SK-N-SH (cell line): ENCODE measurements at regions not wholly inside any gene's neighbourhood (a gene's known extent, or its start where the extent isn't known, plus 50 kb on each side); places are given as distances from the start of the nearest gene placed in this dataset.

Experiments
- CTCF ChIA-PET: fragments of 300-600, 350-600 bp; formaldehyde crosslinking; extraction: SDS; loops from one replicate; lab custom pipeline; 2021; lab: Yijun Ruan, JAX
- POLR2A ChIA-PET: fragments of 350-600 bp; sonication (Branson Sonifier 250); formaldehyde crosslinking; extraction: SDS; loops from one replicate; lab custom pipeline; 2020; ENCODE audit warnings: antibody characterized with exemption, inconsistent platforms; lab: Yijun Ruan, JAX
- DNase-seq: peaks from one replicate; pipeline ENCODE4 v3.0.0; 2012
- H2AFZ ChIP-seq: fragments of 200-600 bp; sonication (generic); 2 replicates; pipeline ENCODE4 v1.8.1; 2016; ENCODE audit warnings: antibody characterized with exemption, mild to moderate bottlenecking, low read depth
- H3F3A ChIP-seq: fragments of 200-600 bp; sonication (generic); replicated peaks from 2 replicates; pipeline ENCODE3; 2016; ENCODE audit warnings: antibody characterized with exemption, mild to moderate bottlenecking; ENCODE audit not compliant: insufficient read depth
- H3K27ac ChIP-seq, 2 experiments: fragments of 200-500 bp in 1 of 2; fragments of 200-600 bp in 1 of 2; sonication (Bioruptor generic) in 1 of 2; sonication (generic), shearing (Covaris generic) in 1 of 2; 2 replicates each; pipeline versions ENCODE4 v1.5.1 to v1.6.1; 2014 to 2016; ENCODE audit warnings: low read depth in 2 of 2, inconsistent platforms in 1 of 2, low read length in 1 of 2, mild to moderate bottlenecking in 1 of 2, mixed read lengths in 1 of 2
- H3K27me3 ChIP-seq: fragments of 200-600 bp; sonication (generic), shearing (Covaris generic); 2 replicates; pipeline ENCODE4 v1.6.1; 2016; ENCODE audit warnings: mixed run types; ENCODE audit not compliant: insufficient read depth
- H3K36me3 ChIP-seq, 2 experiments: fragments of 200-500 bp in 1 of 2; fragments of 200-600 bp in 1 of 2; sonication (Bioruptor generic) in 1 of 2; sonication (generic) in 1 of 2; replicated peaks in 1 of 2; 2 replicates each; pipeline versions ENCODE3 to v1.5.1; 2014 to 2016; ENCODE audit warnings: low read length in 1 of 2, mild to moderate bottlenecking in 1 of 2; ENCODE audit not compliant: insufficient read depth in 2 of 2, control insufficient read depth in 1 of 2
- H3K4me1 ChIP-seq, 2 experiments: fragments of 200-500 bp in 1 of 2; fragments of 200-600 bp in 1 of 2; sonication (Bioruptor generic) in 1 of 2; sonication (generic), shearing (Covaris generic) in 1 of 2; 2 replicates each; pipeline versions ENCODE4 v1.5.1 to v1.6.1; 2014 to 2016; ENCODE audit warnings: low read depth in 1 of 2, low read length in 1 of 2, mixed run types in 1 of 2; ENCODE audit not compliant: insufficient read depth in 2 of 2, control insufficient read depth in 1 of 2
- H3K4me2 ChIP-seq: fragments of 200-600 bp; sonication (generic), shearing (Covaris generic); 2 replicates; pipeline ENCODE4 v1.6.1; 2017; ENCODE audit warnings: mixed run types
- H3K4me3 ChIP-seq, 2 experiments: fragments of 200-500 bp in 1 of 2; fragments of 200-600 bp in 1 of 2; sonication (Bioruptor generic) in 1 of 2; sonication (generic), shearing (Covaris generic) in 1 of 2; 2 replicates each; pipeline versions ENCODE4 v1.5.1 to v1.8.1; 2014 to 2016; ENCODE audit warnings: low read depth in 2 of 2, inconsistent platforms in 1 of 2, low read length in 1 of 2, mild to moderate bottlenecking in 1 of 2, mixed read lengths in 1 of 2, moderate library complexity in 1 of 2
- H3K79me2 ChIP-seq: fragments of 200-600 bp; sonication (generic); 2 replicates; pipeline ENCODE4 v1.8.1; 2017; ENCODE audit warnings: mild to moderate bottlenecking; ENCODE audit not compliant: insufficient read depth
- H3K9ac ChIP-seq: fragments of 200-600 bp; sonication (generic); 2 replicates; pipeline ENCODE4 v1.6.1; 2017; ENCODE audit warnings: mixed run types
- H3K9me2 ChIP-seq: fragments of 200-600 bp; sonication (generic); 2 replicates; pipeline ENCODE4 v1.6.1; 2017; ENCODE audit warnings: mixed run types
- H3K9me3 ChIP-seq: fragments of 200-600 bp; sonication (generic); 2 replicates; pipeline ENCODE4 v1.6.1; 2017; ENCODE audit warnings: mixed run types, mild to moderate bottlenecking, moderate library complexity
- H4K20me1 ChIP-seq: fragments of 200-600 bp; sonication (generic); 2 replicates; pipeline ENCODE4 v1.6.1; 2017; ENCODE audit warnings: mild to moderate bottlenecking, mixed run types; ENCODE audit not compliant: insufficient read depth
- CHD2 ChIP-seq: fragments of 150-350 bp; IDR thresholded peaks from 2 replicates; pipeline ENCODE4 v1.6.1; 2018; ENCODE audit warnings: low read length; ENCODE audit not compliant: partially characterized antibody
- ELF1 ChIP-seq: IDR thresholded peaks from 2 replicates; pipeline ENCODE4 v1.4.0; 2012
- EP300 ChIP-seq, 2 experiments: IDR thresholded peaks; 2 replicates each; pipeline versions ENCODE4 v1.4.0 to v1.6.1; 2012; ENCODE audit warnings: borderline replicate concordance in 1 of 2, low read depth in 1 of 2, low read length in 1 of 2
- EZH2phosphoT487 ChIP-seq: fragments of 200-600 bp; sonication (generic); IDR thresholded peaks from 2 replicates; pipeline ENCODE4 v1.6.1; 2017; ENCODE audit warnings: low read depth, mixed run types, mild to moderate bottlenecking, antibody characterized with exemption, moderate library complexity, borderline replicate concordance
- FOSL2 ChIP-seq: IDR thresholded peaks from 2 replicates; pipeline ENCODE4 v1.4.0; 2012; ENCODE audit warnings: low read depth, mild to moderate bottlenecking, moderate library complexity, borderline replicate concordance
- FOXJ3 ChIP-seq: sonication (generic); formaldehyde crosslinking; IDR thresholded peaks from 2 replicates; pipeline ENCODE4 v1.5.1; 2020; ENCODE audit warnings: mild to moderate bottlenecking, missing genetic modification reagents
- GABPA ChIP-seq: IDR thresholded peaks from 2 replicates; pipeline ENCODE4 v1.4.0; 2012; ENCODE audit warnings: low read depth, mild to moderate bottlenecking
- GATA2 ChIP-seq: sonication (generic); formaldehyde crosslinking; IDR thresholded peaks from 2 replicates; pipeline ENCODE4 v1.5.0; 2020; ENCODE audit warnings: mild to moderate bottlenecking, missing genetic modification reagents
- IRF3 ChIP-seq: fragments of 150-350 bp; IDR thresholded peaks from 2 replicates; pipeline ENCODE4 v1.6.1; 2016; ENCODE audit warnings: mild to moderate bottlenecking, low read depth, low read length
- JUND ChIP-seq: IDR thresholded peaks from 2 replicates; pipeline ENCODE4 v1.4.0; 2012
- MEF2A ChIP-seq: IDR thresholded peaks from 2 replicates; pipeline ENCODE4 v1.4.0; 2012; ENCODE audit warnings: low read depth, borderline replicate concordance
- MXI1 ChIP-seq: IDR thresholded peaks from 2 replicates; pipeline ENCODE4 v1.6.1; 2012; ENCODE audit warnings: mild to moderate bottlenecking, low read depth, low read length, improper control_type of control experiment
- NRF1 ChIP-seq: IDR thresholded peaks from 2 replicates; pipeline ENCODE4 v1.6.1; 2012; ENCODE audit warnings: low read depth, mild to moderate bottlenecking, low read length
- RAD21 ChIP-seq: IDR thresholded peaks from 2 replicates; pipeline ENCODE4 v1.6.1; 2012; ENCODE audit warnings: mild to moderate bottlenecking, low read length
- RXRA ChIP-seq: IDR thresholded peaks from 2 replicates; pipeline ENCODE4 v1.4.0; 2012; ENCODE audit warnings: low read depth, mild to moderate bottlenecking, borderline replicate concordance
- TCF12 ChIP-seq: IDR thresholded peaks from 2 replicates; pipeline ENCODE4 v1.4.0; 2012
- USF1 ChIP-seq: IDR thresholded peaks from 2 replicates; pipeline ENCODE4 v1.4.0; 2012; ENCODE audit warnings: low read depth, borderline replicate concordance
- ZBTB33 ChIP-seq: IDR thresholded peaks from 2 replicates; pipeline ENCODE4 v1.4.0; 2012; ENCODE audit warnings: low read depth, borderline replicate concordance
- WGBS: methylation state at CpG from one replicate; pipeline ENCODE4 v1.1.6; 2017; ENCODE audit warnings: low lambda C conversion rate; 5-methylcytosine and 5-hydroxymethylcytosine counted together
- TF ChIP-seq, protein P1 (sequence below): fragments of 150-350 bp; IDR thresholded peaks from 2 replicates; pipeline ENCODE4 v1.6.1; 2017; ENCODE audit warnings: antibody characterized with exemption, low read length, low read depth, borderline replicate concordance
- TF ChIP-seq, protein P2 (sequence below): IDR thresholded peaks from 2 replicates; pipeline ENCODE4 v1.6.1; 2012; ENCODE audit warnings: mild to moderate bottlenecking, low read depth, low read length, moderate library complexity

GRCh38 chr18:23359421-23359820 is 93.7 kb upstream of the RIOK3 start:
- H2AFZ ChIP-seq: no peak overlapping the region
- no peaks in the 10 kb centered on the region for H3F3A ChIP-seq
- H3K4me1 ChIP-seq: peaks cover 0 to 10% of the 10 kb centered on the region in 2 experiments; a peak in 2 of 4 replicates
- no peaks in the 10 kb centered on the region for H3K36me3 ChIP-seq
- H3K9ac ChIP-seq: no peak overlapping the region
- CTCF ChIA-PET: interaction anchor here (1.0 to 1.3 kb wide), 2 partner anchors 20 to 228 kb away, joined by 3 to 4 read pairs; no protein-coding TSS in a partner anchor
- H4K20me1 ChIP-seq: no peaks in the 10 kb centered on the region
- TF ChIP-seq ZBTB33: no peak
- TF ChIP-seq MEF2A: no peak
- TF ChIP-seq EZH2phosphoT487: no peak
- TF ChIP-seq JUND: no peak
- no peak for TF ChIP-seq USF1
- TF ChIP-seq RAD21: no peak
- no peak for TF ChIP-seq EP300 (IDR thresholded peaks at IDR 0.05; ENCODE audit: borderline replicate concordance in 1 of 2, low read depth in 1 of 2, low read length in 1 of 2)
- no peak for TF ChIP-seq NRF1
- no peak for TF ChIP-seq ELF1
- no peak for TF ChIP-seq GATA2 (CRISPR knock-in tag)
- TF ChIP-seq RXRA: no peak
- TF ChIP-seq IRF3: no peak
- no peak for TF ChIP-seq TCF12
- TF ChIP-seq FOXJ3 (CRISPR knock-in tag): no peak
- TF ChIP-seq CHD2: no peak
- TF ChIP-seq MXI1: no peak
- TF ChIP-seq GABPA: no peak
- TF ChIP-seq, protein P1, sequence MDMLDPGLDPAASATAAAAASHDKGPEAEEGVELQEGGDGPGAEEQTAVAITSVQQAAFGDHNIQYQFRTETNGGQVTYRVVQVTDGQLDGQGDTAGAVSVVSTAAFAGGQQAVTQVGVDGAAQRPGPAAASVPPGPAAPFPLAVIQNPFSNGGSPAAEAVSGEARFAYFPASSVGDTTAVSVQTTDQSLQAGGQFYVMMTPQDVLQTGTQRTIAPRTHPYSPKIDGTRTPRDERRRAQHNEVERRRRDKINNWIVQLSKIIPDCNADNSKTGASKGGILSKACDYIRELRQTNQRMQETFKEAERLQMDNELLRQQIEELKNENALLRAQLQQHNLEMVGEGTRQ: no peak
- no peak for TF ChIP-seq FOSL2
- TF ChIP-seq, protein P2, sequence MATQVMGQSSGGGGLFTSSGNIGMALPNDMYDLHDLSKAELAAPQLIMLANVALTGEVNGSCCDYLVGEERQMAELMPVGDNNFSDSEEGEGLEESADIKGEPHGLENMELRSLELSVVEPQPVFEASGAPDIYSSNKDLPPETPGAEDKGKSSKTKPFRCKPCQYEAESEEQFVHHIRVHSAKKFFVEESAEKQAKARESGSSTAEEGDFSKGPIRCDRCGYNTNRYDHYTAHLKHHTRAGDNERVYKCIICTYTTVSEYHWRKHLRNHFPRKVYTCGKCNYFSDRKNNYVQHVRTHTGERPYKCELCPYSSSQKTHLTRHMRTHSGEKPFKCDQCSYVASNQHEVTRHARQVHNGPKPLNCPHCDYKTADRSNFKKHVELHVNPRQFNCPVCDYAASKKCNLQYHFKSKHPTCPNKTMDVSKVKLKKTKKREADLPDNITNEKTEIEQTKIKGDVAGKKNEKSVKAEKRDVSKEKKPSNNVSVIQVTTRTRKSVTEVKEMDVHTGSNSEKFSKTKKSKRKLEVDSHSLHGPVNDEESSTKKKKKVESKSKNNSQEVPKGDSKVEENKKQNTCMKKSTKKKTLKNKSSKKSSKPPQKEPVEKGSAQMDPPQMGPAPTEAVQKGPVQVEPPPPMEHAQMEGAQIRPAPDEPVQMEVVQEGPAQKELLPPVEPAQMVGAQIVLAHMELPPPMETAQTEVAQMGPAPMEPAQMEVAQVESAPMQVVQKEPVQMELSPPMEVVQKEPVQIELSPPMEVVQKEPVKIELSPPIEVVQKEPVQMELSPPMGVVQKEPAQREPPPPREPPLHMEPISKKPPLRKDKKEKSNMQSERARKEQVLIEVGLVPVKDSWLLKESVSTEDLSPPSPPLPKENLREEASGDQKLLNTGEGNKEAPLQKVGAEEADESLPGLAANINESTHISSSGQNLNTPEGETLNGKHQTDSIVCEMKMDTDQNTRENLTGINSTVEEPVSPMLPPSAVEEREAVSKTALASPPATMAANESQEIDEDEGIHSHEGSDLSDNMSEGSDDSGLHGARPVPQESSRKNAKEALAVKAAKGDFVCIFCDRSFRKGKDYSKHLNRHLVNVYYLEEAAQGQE: no peak
- TF ChIP-seq, all 33 proteins: peak for 0
- H3K79me2 ChIP-seq: no peaks in the 10 kb centered on the region
- 96% methylated on average over 9 of the region's 9 CpGs for WGBS
- no peak for DNase-seq
- no peak overlapping the region for H3K4me2 ChIP-seq
- no peak overlapping the region for H3K4me3 ChIP-seq
- H3K9me2 ChIP-seq: no peaks in the 10 kb centered on the region
- POLR2A ChIA-PET: no interaction called here
- no peak overlapping the region for H3K27ac ChIP-seq
- no peaks in the 10 kb centered on the region for H3K27me3 ChIP-seq
- no peaks in the 10 kb centered on the region for H3K9me3 ChIP-seq
